Bronchial epithelial cell (primary cell): ENCODE measurements at regions not wholly inside any gene's neighbourhood (a gene's known extent, or its start where the extent isn't known, plus 50 kb on each side); places are given as distances from the start of the nearest gene placed in this dataset.

ENCODE experiments used
- DNase-seq: peaks from one replicate; pipeline ENCODE4 v3.0.0-alpha.2; 2010; ENCODE audit warnings: low read depth
- FAIRE-seq: peaks from 2 replicates; lab custom pipeline; 2011; peaks lifted over from hg19 to GRCh38; lab: Jason Lieb, UNC
- H3K27me3 ChIP-seq: 2 replicates; pipeline ENCODE4 v1.5.1; 2011; ENCODE audit warnings: low read length; ENCODE audit not compliant: control insufficient read depth, insufficient read depth
- H3K36me3 ChIP-seq: 2 replicates; pipeline ENCODE4 v1.5.1; 2011; ENCODE audit warnings: low read length; ENCODE audit not compliant: control insufficient read depth, insufficient read depth
- H3K4me3 ChIP-seq: 2 replicates; pipeline ENCODE4 v1.5.1; 2011; ENCODE audit warnings: mild to moderate bottlenecking, low read depth, low read length, control low read depth
- CTCF ChIP-seq: IDR thresholded peaks from 2 replicates; pipeline ENCODE4 v1.5.1; 2011; ENCODE audit warnings: mild to moderate bottlenecking, moderate library complexity, low read length, control low read depth, inconsistent platforms; ENCODE audit not compliant: insufficient read depth, severe bottlenecking

DNA sequence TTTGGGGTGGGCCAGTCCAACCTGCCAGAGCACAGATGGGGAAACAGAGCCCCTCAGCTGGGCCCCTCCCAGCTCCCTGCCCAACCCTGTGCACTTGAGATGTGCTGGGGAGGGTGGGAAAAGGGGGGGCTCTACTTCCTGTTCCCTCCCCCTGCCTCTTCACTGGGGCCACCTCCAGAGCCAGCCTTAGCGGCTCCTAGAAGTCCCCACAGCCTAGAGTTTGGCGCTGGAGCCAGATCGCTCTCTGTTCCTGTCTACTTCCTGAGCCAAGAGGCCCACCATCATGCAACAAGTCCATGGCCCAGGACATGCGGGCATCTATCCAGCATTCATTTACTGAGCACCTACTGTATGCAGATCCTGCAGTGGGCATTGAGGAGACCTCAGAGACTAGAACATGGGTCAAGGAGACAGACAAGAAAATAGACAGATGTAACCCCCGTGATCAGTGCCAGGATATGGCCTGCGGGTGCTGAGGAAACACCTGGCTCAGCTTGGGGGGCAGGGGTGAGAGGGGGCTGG is 144.1 kb downstream of the SYF2 start:
- FAIRE-seq (no peak), DNase-seq (no peak)
- Histone ChIP-seq H3K36me3 (no peaks in the 10 kb centered on the region), H3K27me3 (peaks cover 2% of the 10 kb centered on the region), H3K4me3 (no peak overlapping the region)
- no peak for TF ChIP-seq CTCF

GRCh38 chr1:25086518-25087079 is 145.7 kb downstream of the SYF2 start:
- no peak for TF ChIP-seq CTCF
- no peak overlapping the region for H3K4me3 ChIP-seq
- no peaks in the 10 kb centered on the region for H3K36me3 ChIP-seq
- peaks cover 2% of the 10 kb centered on the region for H3K27me3 ChIP-seq
- DNase-seq (no peak), FAIRE-seq (peak; percentile 7)

DNA sequence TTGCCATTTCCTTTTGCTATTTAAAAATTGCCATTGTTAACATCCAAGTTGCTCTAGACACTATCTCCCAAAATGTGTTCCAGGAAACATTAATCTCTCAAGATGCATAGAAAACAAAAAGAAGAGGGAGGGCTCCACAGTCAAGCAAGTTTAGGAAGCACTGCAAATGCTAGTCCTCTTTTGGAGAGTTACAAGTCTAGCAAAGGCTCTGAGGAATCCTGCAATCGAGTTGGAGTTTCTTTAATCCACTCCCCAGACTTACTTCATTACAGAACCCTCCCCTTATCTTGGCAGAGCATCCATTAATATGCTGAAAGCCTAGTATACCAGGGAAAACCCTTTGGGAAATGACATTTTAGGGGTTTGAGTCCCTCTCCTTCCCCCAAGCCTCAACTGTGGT is 147.9 kb downstream of the SYF2 start:
- no peak for FAIRE-seq

GRCh38 chr1:25083481-25084345 is 148.6 kb downstream of the SYF2 start:
- DNase-seq (no peak), FAIRE-seq (no peak)
- no peak for TF ChIP-seq CTCF
- H3K27me3 ChIP-seq, result peaks cover 2% of the 10 kb centered on the region
- H3K36me3 ChIP-seq, result no peaks in the 10 kb centered on the region
- H3K4me3 ChIP-seq, result no peak overlapping the region

More for the DNA sequence above, 147.9 kb downstream of the SYF2 start:
- no peak for TF ChIP-seq CTCF
- Histone ChIP-seq H3K4me3 (no peak overlapping the region), H3K27me3 (peaks cover 2% of the 10 kb centered on the region), H3K36me3 (no peaks in the 10 kb centered on the region)
- no peak for DNase-seq

GRCh38 chr1:25082995-25083394 is 149.3 kb downstream of the SYF2 start:
- FAIRE-seq, result no peak
- no peaks in the 10 kb centered on the region for H3K36me3 ChIP-seq
- no peak overlapping the region for H3K4me3 ChIP-seq
- TF ChIP-seq CTCF, result no peak
- H3K27me3 ChIP-seq, result peaks cover 2% of the 10 kb centered on the region
- DNase-seq, result no peak
